MM.1S (cell line): ENCODE measurements at regions not wholly inside any gene's neighbourhood (a gene's known extent, or its start where the extent isn't known, plus 50 kb on each side); places are given as distances from the start of the nearest gene placed in this dataset.

Experiments
- DNase-seq: peaks from one replicate; pipeline ENCODE4 v3.0.0-alpha.2; 2015
- H2AFZ ChIP-seq: fragments of 300-600 bp; sonication (generic); 2 replicates; pipeline ENCODE4 v1.6.0; 2016; ENCODE audit warnings: antibody characterized with exemption, low read length
- H3F3A ChIP-seq: fragments of 300-600 bp; sonication (generic); 2 replicates; pipeline ENCODE4 v1.6.1; 2016; ENCODE audit warnings: mild to moderate bottlenecking, antibody characterized with exemption, low read length, moderate library complexity, mixed read lengths; ENCODE audit not compliant: insufficient read depth
- H3K27ac ChIP-seq: fragments of 300-600 bp; sonication (generic); 2 replicates; pipeline ENCODE4 v1.5.1; 2016; ENCODE audit warnings: mild to moderate bottlenecking, low read length
- H3K27me3 ChIP-seq: fragments of 300-600 bp; sonication (generic); replicated peaks from 2 replicates; pipeline ENCODE4 v1.6.0; 2016; ENCODE audit warnings: low read length; ENCODE audit not compliant: insufficient read depth
- H3K36me3 ChIP-seq: fragments of 300-600 bp; sonication (generic); replicated peaks from 2 replicates; pipeline ENCODE4 v1.6.1; 2016; ENCODE audit warnings: mild to moderate bottlenecking, low read length, mixed read lengths; ENCODE audit not compliant: insufficient read depth
- H3K4me1 ChIP-seq: fragments of 300-600 bp; sonication (generic); 2 replicates; pipeline ENCODE4 v1.6.1; 2016; ENCODE audit warnings: low read length, mixed read lengths
- H3K4me2 ChIP-seq: fragments of 300-600 bp; sonication (generic); 2 replicates; pipeline ENCODE4 v1.6.0; 2016; ENCODE audit warnings: low read depth, low read length
- H3K4me3 ChIP-seq: fragments of 300-600 bp; sonication (generic); 2 replicates; pipeline ENCODE4 v1.5.1; 2016; ENCODE audit warnings: low read length, mixed read lengths
- H3K79me2 ChIP-seq: fragments of 300-600 bp; sonication (generic); 2 replicates; pipeline ENCODE4 v1.6.1; 2016; ENCODE audit warnings: mixed run types, low read length, mixed read lengths
- H3K9ac ChIP-seq: fragments of 300-600 bp; sonication (generic); 2 replicates; pipeline ENCODE4 v1.6.1; 2016; ENCODE audit warnings: low read length, mixed read lengths
- H3K9me2 ChIP-seq: fragments of 300-600 bp; sonication (generic); replicated peaks from 2 replicates; pipeline ENCODE4 v1.6.1; 2016; ENCODE audit warnings: mild to moderate bottlenecking, low read length, mixed read lengths; ENCODE audit not compliant: insufficient read depth
- H3K9me3 ChIP-seq: fragments of 300-600 bp; sonication (generic); replicated peaks from 2 replicates; pipeline ENCODE4 v1.6.1; 2016; ENCODE audit warnings: mild to moderate bottlenecking, low read length, mixed read lengths; ENCODE audit not compliant: insufficient read depth
- H4K20me1 ChIP-seq: fragments of 300-600 bp; sonication (generic); 2 replicates; pipeline ENCODE4 v1.6.1; 2016; ENCODE audit warnings: mild to moderate bottlenecking, low read length, moderate library complexity, mixed read lengths; ENCODE audit not compliant: insufficient read depth
- CTCF ChIP-seq: fragments of 300-600 bp; sonication (generic); IDR thresholded peaks from 2 replicates; pipeline ENCODE4 v1.5.1; 2016; ENCODE audit warnings: antibody characterized with exemption, low read length, mixed read lengths
- EZH2 ChIP-seq: fragments of 300-600 bp; sonication (generic); optimal IDR thresholded peaks from 2 replicates; pipeline ENCODE3; 2017; ENCODE audit warnings: low read depth, mild to moderate bottlenecking, antibody characterized with exemption, low read length, mixed read lengths
- EZH2phosphoT487 ChIP-seq: fragments of 300-600 bp; sonication (generic); IDR thresholded peaks from 2 replicates; pipeline ENCODE4 v1.6.1; 2018; ENCODE audit warnings: antibody characterized with exemption, low read length

- Histone ChIP-seq H3K27ac (no peak overlapping the region), H3K9me3 (no peaks in the 10 kb centered on the region), H3K4me2 (no peak overlapping the region), H3F3A (peaks cover 53% of the 10 kb centered on the region), H3K79me2 (0 out of 2 replicates have a peak, but pooled peaks cover 5% of the 10 kb centered on the region), H3K4me3 (no peak overlapping the region), H3K4me1 (peaks cover 86% of the 10 kb centered on the region), H3K9me2 (no peaks in the 10 kb centered on the region), H3K36me3 (no peaks in the 10 kb centered on the region), H2AFZ (no peak overlapping the region), H3K9ac (no peak overlapping the region), H3K27me3 (no peaks in the 10 kb centered on the region), H4K20me1 (no peaks in the 10 kb centered on the region)
- TF ChIP-seq EZH2phosphoT487 (no peak), CTCF (no peak), EZH2 (no peak)
- no peak for DNase-seq
These were observed 69.1 kb upstream of the XCR1 start for GRCh38 chr3:46096336-46096735.

GRCh38 chr3:46095307-46095706, 68.0 kb upstream of the XCR1 start:
- Histone ChIP-seq H3F3A (peaks cover 57% of the 10 kb centered on the region), H3K27me3 (no peaks in the 10 kb centered on the region), H2AFZ (no peak overlapping the region), H3K27ac (no peak overlapping the region), H3K9ac (no peak overlapping the region), H3K4me3 (no peak overlapping the region), H3K79me2 (0 out of 2 replicates have a peak, but pooled peaks cover 5% of the 10 kb centered on the region), H4K20me1 (no peaks in the 10 kb centered on the region), H3K9me2 (no peaks in the 10 kb centered on the region), H3K4me1 (peaks cover 86% of the 10 kb centered on the region), H3K36me3 (no peaks in the 10 kb centered on the region), H3K4me2 (no peak overlapping the region), H3K9me3 (no peaks in the 10 kb centered on the region)
- TF ChIP-seq CTCF (no peak), EZH2phosphoT487 (no peak), EZH2 (no peak)
- DNase-seq: no peak

- no peaks in the 10 kb centered on the region for H4K20me1 ChIP-seq
- H2AFZ ChIP-seq: no peak overlapping the region
- H3K9ac ChIP-seq: no peak overlapping the region
- peaks cover 89% of the 10 kb centered on the region for H3K4me1 ChIP-seq
- H3K4me3 ChIP-seq: no peak overlapping the region
- H3K27me3 ChIP-seq: no peaks in the 10 kb centered on the region
- H3K4me2 ChIP-seq: no peak overlapping the region
- DNase-seq: no peak
- no peaks in the 10 kb centered on the region for H3K79me2 ChIP-seq
- no peaks in the 10 kb centered on the region for H3K9me3 ChIP-seq
- no peaks in the 10 kb centered on the region for H3K9me2 ChIP-seq
- H3K36me3 ChIP-seq: no peaks in the 10 kb centered on the region
- TF ChIP-seq EZH2 (no peak), CTCF (no peak), EZH2phosphoT487 (no peak)
- no peak overlapping the region for H3K27ac ChIP-seq
- H3F3A ChIP-seq: peaks cover 55% of the 10 kb centered on the region
These were observed 67.2 kb upstream of the XCR1 start for GRCh38 chr3:46094506-46094905.
